ENCODE measurements at regions not wholly inside any gene's neighbourhood (a gene's known extent, or its start where the extent isn't known, plus 50 kb on each side); places are given as distances from the start of the nearest gene placed in this dataset.

- no peak overlapping the region for H3K4me2 ChIP-seq (ENCODE audit: low read length)
- H4K12ac ChIP-seq (ENCODE audit: low read depth, low read length): no peak overlapping the region
- no peak overlapping the region for H3K4ac ChIP-seq (ENCODE audit: low read depth, low read length)
- peak overlapping the region; percentile 24 for H2BK12ac ChIP-seq (ENCODE audit: low read length)
- H2AFZ ChIP-seq (ENCODE audit: insufficient read depth, low read length, poor library complexity): no peak overlapping the region
- H3K27ac ChIP-seq (ENCODE audit: low read depth, low read length): no peak overlapping the region
- H2AK5ac ChIP-seq (ENCODE audit: low read length): peak overlapping the region; percentile 53
- H2BK5ac ChIP-seq (ENCODE audit: low read depth, low read length, poor library complexity): no peak overlapping the region
- peaks cover 2 to 5% of the 10 kb centered on the region in 2 experiments for H3K4me1 ChIP-seq (ENCODE audit: control insufficient read depth in 1 of 2, insufficient read depth in 2 of 2, low read length in 2 of 2)
- H4K91ac ChIP-seq (ENCODE audit: low read depth, low read length): no peak overlapping the region
- no peak for DNase-seq
- peaks cover 4% of the 10 kb centered on the region for H3K79me1 ChIP-seq (ENCODE audit: low read length)
- H2BK120ac ChIP-seq (ENCODE audit: insufficient read depth, low read length, poor library complexity): no peak overlapping the region
- H3K4me3 ChIP-seq (ENCODE audit: low read depth, low read length): no peak overlapping the region
- no peak overlapping the region for H3K9ac ChIP-seq (ENCODE audit: low read length)
- H3K27me3 ChIP-seq (ENCODE audit: insufficient read depth, low read length): no peaks in the 10 kb centered on the region
- no peak overlapping the region for H3K14ac ChIP-seq (ENCODE audit: low read length)
- no peaks in the 10 kb centered on the region for H3K36me3 ChIP-seq (ENCODE audit: control insufficient read depth in 1 of 2, insufficient read depth in 2 of 2, low read length in 2 of 2)
- no peaks in the 10 kb centered on the region for H3K79me2 ChIP-seq (ENCODE audit: control insufficient read depth, insufficient read depth, low read length, poor library complexity)
- no CpG with 5 or more reads among the region's 6 CpGs for WGBS (ENCODE audit: extremely low coverage, insufficient coverage, insufficient read length)
- H3K18ac ChIP-seq (ENCODE audit: low read length): no peak overlapping the region
- no peak overlapping the region for H4K8ac ChIP-seq (ENCODE audit: low read depth, low read length)
- H3K9me3 ChIP-seq (ENCODE audit: insufficient read depth, low read depth, low read length): no peaks in the 10 kb centered on the region
- no peak overlapping the region for H3K23ac ChIP-seq (ENCODE audit: low read length)
These were observed 511.2 kb downstream of the PLPP3 start for GRCh38 chr1:56068210-56068609.

- no peak overlapping the region for H3K23ac ChIP-seq (ENCODE audit: low read length)
- no peak overlapping the region for H2AK5ac ChIP-seq (ENCODE audit: low read length)
- H3K79me2 ChIP-seq (ENCODE audit: control insufficient read depth, insufficient read depth, low read length, poor library complexity): peaks cover 2% of the 10 kb centered on the region
- H3K9ac ChIP-seq (ENCODE audit: low read length): no peak overlapping the region
- H4K91ac ChIP-seq (ENCODE audit: low read depth, low read length): no peak overlapping the region
- WGBS (ENCODE audit: extremely low coverage, insufficient coverage, insufficient read length): no CpG with 5 or more reads among the region's 3 CpGs
- H3K14ac ChIP-seq (ENCODE audit: low read length): no peak overlapping the region
- H3K4me3 ChIP-seq (ENCODE audit: low read depth, low read length): no peak overlapping the region
- no peaks in the 10 kb centered on the region for H3K9me3 ChIP-seq (ENCODE audit: insufficient read depth, low read depth, low read length)
- no peak overlapping the region for H3K4me2 ChIP-seq (ENCODE audit: low read length)
- H2BK12ac ChIP-seq (ENCODE audit: low read length): no peak overlapping the region
- H2BK120ac ChIP-seq (ENCODE audit: insufficient read depth, low read length, poor library complexity): no peak overlapping the region
- no peak overlapping the region for H4K12ac ChIP-seq (ENCODE audit: low read depth, low read length)
- H2BK5ac ChIP-seq (ENCODE audit: low read depth, low read length, poor library complexity): no peak overlapping the region
- H3K79me1 ChIP-seq (ENCODE audit: low read length): peaks cover 11% of the 10 kb centered on the region
- peak in 1 of 2 donors; percentile 24 for DNase-seq
- no peak overlapping the region for H3K27ac ChIP-seq (ENCODE audit: low read depth, low read length)
- peaks cover 12 to 20% of the 10 kb centered on the region in 2 experiments for H3K4me1 ChIP-seq (ENCODE audit: control insufficient read depth in 1 of 2, insufficient read depth in 2 of 2, low read length in 2 of 2)
- no peaks in the 10 kb centered on the region for H3K36me3 ChIP-seq (ENCODE audit: control insufficient read depth in 1 of 2, insufficient read depth in 2 of 2, low read length in 2 of 2)
- no peak overlapping the region for H4K8ac ChIP-seq (ENCODE audit: low read depth, low read length)
- H2AFZ ChIP-seq (ENCODE audit: insufficient read depth, low read length, poor library complexity): no peak overlapping the region
- H3K18ac ChIP-seq (ENCODE audit: low read length): no peak overlapping the region
- H3K4ac ChIP-seq (ENCODE audit: low read depth, low read length): no peak overlapping the region
- H3K27me3 ChIP-seq (ENCODE audit: insufficient read depth, low read length): no peaks in the 10 kb centered on the region
These were observed 513.6 kb downstream of the PLPP3 start for GRCh38 chr1:56065729-56066128.

GRCh38 chr1:56064705-56065104 lies 514.7 kb downstream of the PLPP3 start:
- H2BK5ac ChIP-seq (ENCODE audit: low read depth, low read length, poor library complexity): no peak overlapping the region
- no peak overlapping the region for H3K4me3 ChIP-seq (ENCODE audit: low read depth, low read length)

GRCh38 chr1:56063461-56063860 lies 515.9 kb downstream of the PLPP3 start:
- DNase-seq: peak; percentile 26 to 42
- Histone ChIP-seq H3K14ac (ENCODE audit: low read length) (no peak overlapping the region), H3K4ac (ENCODE audit: low read depth, low read length) (no peak overlapping the region), H3K4me2 (ENCODE audit: low read length) (no peak overlapping the region), H2BK5ac (ENCODE audit: low read depth, low read length, poor library complexity) (no peak overlapping the region), H3K79me1 (ENCODE audit: low read length) (peaks cover 13% of the 10 kb centered on the region), H3K9me3 (ENCODE audit: insufficient read depth, low read depth, low read length) (no peaks in the 10 kb centered on the region), H3K4me3 (ENCODE audit: low read depth, low read length) (no peak overlapping the region), H3K36me3 (ENCODE audit: control insufficient read depth in 1 of 2, insufficient read depth in 2 of 2, low read length in 2 of 2) (no peaks in the 10 kb centered on the region), H3K18ac (ENCODE audit: low read length) (no peak overlapping the region), H2AFZ (ENCODE audit: insufficient read depth, low read length, poor library complexity) (no peak overlapping the region), H3K27ac (ENCODE audit: low read depth, low read length) (no peak overlapping the region), H4K12ac (ENCODE audit: low read depth, low read length) (no peak overlapping the region), H4K91ac (ENCODE audit: low read depth, low read length) (no peak overlapping the region), H4K8ac (ENCODE audit: low read depth, low read length) (no peak overlapping the region), H3K79me2 (ENCODE audit: control insufficient read depth, insufficient read depth, low read length, poor library complexity) (peaks cover 2% of the 10 kb centered on the region), H2AK5ac (ENCODE audit: low read length) (no peak overlapping the region), H2BK12ac (ENCODE audit: low read length) (no peak overlapping the region), H3K23ac (ENCODE audit: low read length) (no peak overlapping the region), H3K4me1 (ENCODE audit: control insufficient read depth in 1 of 2, insufficient read depth in 2 of 2, low read length in 2 of 2) (peaks cover 12 to 21% of the 10 kb centered on the region in 2 experiments), H2BK120ac (ENCODE audit: insufficient read depth, low read length, poor library complexity) (no peak overlapping the region), H3K27me3 (ENCODE audit: insufficient read depth, low read length) (no peaks in the 10 kb centered on the region), H3K9ac (ENCODE audit: low read length) (no peak overlapping the region)
- WGBS (ENCODE audit: extremely low coverage, insufficient coverage, insufficient read length): no CpG with 5 or more reads among the region's 4 CpGs

More at GRCh38 chr1:56064705-56065104, 514.7 kb downstream of the PLPP3 start:
- peaks cover 12 to 21% of the 10 kb centered on the region in 2 experiments for H3K4me1 ChIP-seq (ENCODE audit: control insufficient read depth in 1 of 2, insufficient read depth in 2 of 2, low read length in 2 of 2)
- H2BK120ac ChIP-seq (ENCODE audit: insufficient read depth, low read length, poor library complexity): no peak overlapping the region
- no peak overlapping the region for H3K27ac ChIP-seq (ENCODE audit: low read depth, low read length)
- H3K9me3 ChIP-seq (ENCODE audit: insufficient read depth, low read depth, low read length): no peaks in the 10 kb centered on the region
- no peak overlapping the region for H3K23ac ChIP-seq (ENCODE audit: low read length)
- DNase-seq: peak; percentile 80 to 95
- no peak overlapping the region for H3K4me2 ChIP-seq (ENCODE audit: low read length)
- no peak overlapping the region for H3K14ac ChIP-seq (ENCODE audit: low read length)
- H3K9ac ChIP-seq (ENCODE audit: low read length): no peak overlapping the region
- no peak overlapping the region for H4K8ac ChIP-seq (ENCODE audit: low read depth, low read length)
- no peak overlapping the region for H3K4ac ChIP-seq (ENCODE audit: low read depth, low read length)
- H3K27me3 ChIP-seq (ENCODE audit: insufficient read depth, low read length): no peaks in the 10 kb centered on the region
- H4K91ac ChIP-seq (ENCODE audit: low read depth, low read length): no peak overlapping the region
- H4K12ac ChIP-seq (ENCODE audit: low read depth, low read length): no peak overlapping the region
- H2BK12ac ChIP-seq (ENCODE audit: low read length): no peak overlapping the region
- no peak overlapping the region for H2AFZ ChIP-seq (ENCODE audit: insufficient read depth, low read length, poor library complexity)
- H3K18ac ChIP-seq (ENCODE audit: low read length): no peak overlapping the region
- no peaks in the 10 kb centered on the region for H3K36me3 ChIP-seq (ENCODE audit: control insufficient read depth in 1 of 2, insufficient read depth in 2 of 2, low read length in 2 of 2)
- no peak overlapping the region for H2AK5ac ChIP-seq (ENCODE audit: low read length)
- no CpG with 5 or more reads among the region's 3 CpGs for WGBS (ENCODE audit: extremely low coverage, insufficient coverage, insufficient read length)
- peaks cover 13% of the 10 kb centered on the region for H3K79me1 ChIP-seq (ENCODE audit: low read length)
- peaks cover 2% of the 10 kb centered on the region for H3K79me2 ChIP-seq (ENCODE audit: control insufficient read depth, insufficient read depth, low read length, poor library complexity)

Measured in trophoblast cell (in vitro differentiated cells and primary cell).